ENCODE measurements at regions not wholly inside any gene's neighbourhood (a gene's known extent, or its start where the extent isn't known, plus 50 kb on each side); places are given as distances from the start of the nearest gene placed in this dataset.

DNA sequence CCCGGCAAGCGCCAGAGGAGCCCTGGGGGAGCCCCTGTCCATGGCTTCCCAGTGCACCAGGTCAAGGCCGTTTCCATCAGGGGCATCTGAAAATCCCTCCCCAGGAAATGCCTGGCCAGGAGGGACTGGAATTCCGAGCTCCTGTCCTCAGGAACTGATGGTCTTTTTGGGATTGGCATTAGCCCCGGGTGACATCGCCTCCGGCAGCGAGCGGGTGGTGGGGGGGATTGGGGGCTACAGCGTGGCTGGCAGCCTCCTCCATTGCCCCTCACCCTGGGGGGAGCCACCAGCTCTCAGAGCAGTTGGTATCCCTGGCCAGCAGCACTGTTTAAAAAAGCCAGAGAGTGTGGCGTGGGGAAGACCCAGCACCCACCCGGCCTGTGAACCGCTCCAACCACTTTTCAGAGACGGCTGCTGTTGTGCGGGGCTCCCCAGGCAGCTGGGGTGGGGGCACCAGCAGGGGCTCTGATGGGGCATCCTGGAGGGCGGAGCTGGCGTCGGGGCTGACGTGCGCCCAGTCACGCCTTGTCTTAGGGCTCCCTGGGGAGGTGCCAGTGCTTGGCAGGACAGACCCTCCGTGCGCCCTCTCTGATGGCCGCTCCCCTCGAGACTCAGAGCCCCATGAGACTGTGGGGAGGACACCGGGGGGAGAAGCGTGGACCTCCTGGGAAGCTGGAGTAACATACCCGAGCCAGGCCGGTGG, 62.9 kb upstream of the TTC34 start:
- no peak for ATAC-seq

DNA sequence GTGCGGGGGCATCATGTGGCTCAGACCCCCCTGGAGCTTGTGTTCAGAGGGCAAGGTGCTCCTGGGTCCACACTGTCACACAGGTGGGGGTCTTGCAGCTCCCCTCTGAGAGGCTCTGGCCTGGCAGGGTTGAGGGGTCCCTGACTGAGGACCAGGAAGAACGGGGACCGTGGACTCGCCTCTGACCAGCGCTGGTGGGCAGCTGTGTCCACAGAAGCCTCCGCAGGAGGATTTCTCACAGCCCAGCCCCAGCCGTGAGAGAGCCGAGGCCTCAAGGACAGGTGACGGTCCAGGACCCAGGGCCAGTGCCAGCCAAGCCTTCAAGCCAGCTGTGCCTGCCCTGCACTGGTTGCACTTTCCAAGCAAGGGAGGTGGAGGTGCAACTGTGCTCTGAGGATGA, 63.5 kb upstream of the TTC34 start:
- ATAC-seq, result no peak
- no peak for TF ChIP-seq RARB (CRISPR knock-in tag; IDR thresholded peaks at IDR 0.05)
- TF ChIP-seq PPARA (CRISPR knock-in tag; IDR thresholded peaks at IDR 0.05; ENCODE audit: borderline replicate concordance), result no peak
- TF ChIP-seq TOX (CRISPR knock-in tag; IDR thresholded peaks at IDR 0.05; ENCODE audit: borderline replicate concordance), result no peak
- TF ChIP-seq ZNF565 (CRISPR knock-in tag; conservative IDR thresholded peaks at IDR 0.05; ENCODE audit: low read depth), result no peak
- TF ChIP-seq ZNF8 (CRISPR knock-in tag; IDR thresholded peaks at IDR 0.05), result no peak
- no peak for TF ChIP-seq ESRRG (CRISPR knock-in tag; IDR thresholded peaks at IDR 0.05)
- no peak for TF ChIP-seq GLIS3 (CRISPR knock-in tag; IDR thresholded peaks at IDR 0.05)

More for the DNA sequence above, 62.9 kb upstream of the TTC34 start:
- no peak for TF ChIP-seq ZC3H10 (CRISPR knock-in tag; IDR thresholded peaks at IDR 0.05)
- TF ChIP-seq TCF4 (CRISPR knock-in tag; IDR thresholded peaks at IDR 0.05; ENCODE audit: borderline replicate concordance), result no peak

DNA sequence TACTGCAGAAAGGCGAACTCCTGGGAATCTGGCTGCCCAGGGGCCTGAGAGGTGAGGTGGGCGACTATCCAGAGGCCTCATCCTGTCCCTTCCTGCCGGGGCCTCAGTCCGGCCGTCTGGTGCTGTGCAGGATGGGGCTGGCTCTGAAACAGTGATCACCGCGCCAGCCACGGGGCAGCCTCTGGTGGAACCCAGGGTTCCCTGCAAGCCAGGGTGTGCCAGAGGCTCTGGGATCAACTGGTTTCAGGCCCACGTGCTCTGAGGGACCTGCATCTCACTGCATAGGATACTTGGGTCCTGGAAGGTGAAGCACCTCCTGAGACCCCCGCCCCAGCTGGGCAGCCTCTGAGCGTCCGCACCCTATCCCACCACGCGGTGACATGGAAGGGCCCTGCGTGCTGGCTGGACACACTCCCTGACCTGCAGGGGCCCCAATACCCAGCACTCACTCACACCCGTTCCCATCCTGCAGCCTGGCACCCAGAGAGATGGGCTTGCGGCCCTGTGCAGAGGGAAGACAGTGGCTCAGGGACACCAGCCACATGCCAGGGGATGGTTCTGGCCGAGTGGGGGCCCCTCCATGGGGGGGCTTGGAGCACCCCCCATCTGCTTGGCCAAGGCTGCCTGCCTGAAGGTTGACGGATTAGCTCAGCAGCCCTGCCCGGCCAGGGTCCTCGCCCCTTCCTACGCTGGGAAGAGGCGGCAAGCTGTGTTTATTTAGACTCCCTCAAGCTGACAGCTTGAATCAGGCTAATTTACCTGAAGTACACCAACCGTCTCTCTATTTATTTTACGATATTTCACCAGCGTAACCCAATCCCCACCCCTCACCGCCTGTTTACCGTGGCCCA, 64.3 kb upstream of the TTC34 start:
- ATAC-seq, result no peak
- no peak for TF ChIP-seq ZNF70 (CRISPR knock-in tag; IDR thresholded peaks at IDR 0.05)

DNA sequence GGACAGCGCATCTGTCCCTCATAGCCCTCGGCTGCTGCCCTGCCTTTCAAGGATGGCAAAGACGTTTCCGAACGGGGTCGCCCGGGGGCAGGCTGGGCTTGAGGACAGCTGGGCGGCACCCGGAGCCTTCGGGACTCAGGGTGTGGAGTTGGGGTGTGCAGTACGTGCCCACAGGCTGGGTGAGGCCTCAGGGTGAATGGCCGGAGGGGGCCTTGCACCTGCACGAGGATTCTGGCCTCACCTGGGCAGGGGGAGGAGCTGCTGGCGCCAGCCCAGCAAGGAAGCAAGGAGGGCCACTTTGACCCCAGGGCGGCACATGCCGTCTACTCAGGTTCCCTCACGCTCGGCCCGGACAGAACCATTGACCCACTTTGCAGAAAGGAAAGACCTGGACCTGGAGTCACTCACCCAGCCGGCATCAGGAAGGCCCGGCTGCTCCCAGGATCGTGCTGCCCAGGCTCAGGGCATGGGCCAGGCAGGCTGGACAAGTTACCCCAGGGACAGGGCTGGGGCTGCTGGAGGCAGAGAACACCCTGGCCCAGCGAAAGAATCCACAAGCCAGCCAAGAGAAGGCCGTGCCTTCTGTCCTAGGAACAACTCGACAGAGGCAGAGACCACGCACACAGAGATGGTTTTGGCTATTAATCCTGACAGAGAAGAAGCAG, 65.1 kb upstream of the TTC34 start:
- ATAC-seq, result no peak

DNA sequence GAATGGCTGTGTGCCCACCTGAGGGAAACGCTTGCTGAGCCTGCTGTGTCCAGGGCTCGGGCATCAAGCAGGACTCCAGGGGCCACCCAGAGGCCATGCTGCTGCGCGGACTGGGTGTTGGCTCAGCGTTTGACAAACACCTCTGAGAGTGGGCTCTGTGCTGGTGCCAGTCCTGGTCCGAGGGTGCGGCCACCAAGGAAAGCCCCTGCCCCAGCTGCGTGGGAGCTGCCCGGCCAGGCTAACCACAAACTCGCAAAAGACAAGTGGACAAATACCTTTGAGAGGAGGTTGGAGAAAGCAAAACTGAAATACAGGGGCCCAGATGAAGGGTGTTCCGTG, 65.6 kb upstream of the TTC34 start:
- ATAC-seq, result no peak
- TF ChIP-seq ARNTL (CRISPR knock-in tag; IDR thresholded peaks at IDR 0.05; ENCODE audit: borderline replicate concordance, low read depth), result no peak
- no peak for TF ChIP-seq ESRRG (CRISPR knock-in tag; IDR thresholded peaks at IDR 0.05)

More for the DNA sequence above, 65.1 kb upstream of the TTC34 start:
- TF ChIP-seq, protein P1, sequence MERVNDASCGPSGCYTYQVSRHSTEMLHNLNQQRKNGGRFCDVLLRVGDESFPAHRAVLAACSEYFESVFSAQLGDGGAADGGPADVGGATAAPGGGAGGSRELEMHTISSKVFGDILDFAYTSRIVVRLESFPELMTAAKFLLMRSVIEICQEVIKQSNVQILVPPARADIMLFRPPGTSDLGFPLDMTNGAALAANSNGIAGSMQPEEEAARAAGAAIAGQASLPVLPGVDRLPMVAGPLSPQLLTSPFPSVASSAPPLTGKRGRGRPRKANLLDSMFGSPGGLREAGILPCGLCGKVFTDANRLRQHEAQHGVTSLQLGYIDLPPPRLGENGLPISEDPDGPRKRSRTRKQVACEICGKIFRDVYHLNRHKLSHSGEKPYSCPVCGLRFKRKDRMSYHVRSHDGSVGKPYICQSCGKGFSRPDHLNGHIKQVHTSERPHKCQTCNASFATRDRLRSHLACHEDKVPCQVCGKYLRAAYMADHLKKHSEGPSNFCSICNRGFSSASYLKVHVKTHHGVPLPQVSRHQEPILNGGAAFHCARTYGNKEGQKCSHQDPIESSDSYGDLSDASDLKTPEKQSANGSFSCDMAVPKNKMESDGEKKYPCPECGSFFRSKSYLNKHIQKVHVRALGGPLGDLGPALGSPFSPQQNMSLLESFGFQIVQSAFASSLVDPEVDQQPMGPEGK (CRISPR knock-in tag; IDR thresholded peaks at IDR 0.05; ENCODE audit: borderline replicate concordance), result no peak
- TF ChIP-seq BACH2 (CRISPR knock-in tag; IDR thresholded peaks at IDR 0.05; ENCODE audit: borderline replicate concordance) (no peak), ZNF70 (CRISPR knock-in tag; IDR thresholded peaks at IDR 0.05) (no peak), ZNF565 (CRISPR knock-in tag; conservative IDR thresholded peaks at IDR 0.05; ENCODE audit: low read depth) (no peak), OSR1 (CRISPR knock-in tag; IDR thresholded peaks at IDR 0.05) (no peak), RARB (CRISPR knock-in tag; IDR thresholded peaks at IDR 0.05) (no peak), ZFP30 (CRISPR knock-in tag; IDR thresholded peaks at IDR 0.05) (no peak), GLIS3 (CRISPR knock-in tag; IDR thresholded peaks at IDR 0.05) (no peak), ESRRG (CRISPR knock-in tag; IDR thresholded peaks at IDR 0.05) (no peak)
- TF ChIP-seq, protein P2, sequence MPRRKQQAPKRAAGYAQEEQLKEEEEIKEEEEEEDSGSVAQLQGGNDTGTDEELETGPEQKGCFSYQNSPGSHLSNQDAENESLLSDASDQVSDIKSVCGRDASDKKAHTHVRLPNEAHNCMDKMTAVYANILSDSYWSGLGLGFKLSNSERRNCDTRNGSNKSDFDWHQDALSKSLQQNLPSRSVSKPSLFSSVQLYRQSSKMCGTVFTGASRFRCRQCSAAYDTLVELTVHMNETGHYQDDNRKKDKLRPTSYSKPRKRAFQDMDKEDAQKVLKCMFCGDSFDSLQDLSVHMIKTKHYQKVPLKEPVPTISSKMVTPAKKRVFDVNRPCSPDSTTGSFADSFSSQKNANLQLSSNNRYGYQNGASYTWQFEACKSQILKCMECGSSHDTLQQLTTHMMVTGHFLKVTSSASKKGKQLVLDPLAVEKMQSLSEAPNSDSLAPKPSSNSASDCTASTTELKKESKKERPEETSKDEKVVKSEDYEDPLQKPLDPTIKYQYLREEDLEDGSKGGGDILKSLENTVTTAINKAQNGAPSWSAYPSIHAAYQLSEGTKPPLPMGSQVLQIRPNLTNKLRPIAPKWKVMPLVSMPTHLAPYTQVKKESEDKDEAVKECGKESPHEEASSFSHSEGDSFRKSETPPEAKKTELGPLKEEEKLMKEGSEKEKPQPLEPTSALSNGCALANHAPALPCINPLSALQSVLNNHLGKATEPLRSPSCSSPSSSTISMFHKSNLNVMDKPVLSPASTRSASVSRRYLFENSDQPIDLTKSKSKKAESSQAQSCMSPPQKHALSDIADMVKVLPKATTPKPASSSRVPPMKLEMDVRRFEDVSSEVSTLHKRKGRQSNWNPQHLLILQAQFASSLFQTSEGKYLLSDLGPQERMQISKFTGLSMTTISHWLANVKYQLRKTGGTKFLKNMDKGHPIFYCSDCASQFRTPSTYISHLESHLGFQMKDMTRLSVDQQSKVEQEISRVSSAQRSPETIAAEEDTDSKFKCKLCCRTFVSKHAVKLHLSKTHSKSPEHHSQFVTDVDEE (CRISPR knock-in tag; IDR thresholded peaks at IDR 0.05), result no peak
- TF ChIP-seq, protein P3, sequence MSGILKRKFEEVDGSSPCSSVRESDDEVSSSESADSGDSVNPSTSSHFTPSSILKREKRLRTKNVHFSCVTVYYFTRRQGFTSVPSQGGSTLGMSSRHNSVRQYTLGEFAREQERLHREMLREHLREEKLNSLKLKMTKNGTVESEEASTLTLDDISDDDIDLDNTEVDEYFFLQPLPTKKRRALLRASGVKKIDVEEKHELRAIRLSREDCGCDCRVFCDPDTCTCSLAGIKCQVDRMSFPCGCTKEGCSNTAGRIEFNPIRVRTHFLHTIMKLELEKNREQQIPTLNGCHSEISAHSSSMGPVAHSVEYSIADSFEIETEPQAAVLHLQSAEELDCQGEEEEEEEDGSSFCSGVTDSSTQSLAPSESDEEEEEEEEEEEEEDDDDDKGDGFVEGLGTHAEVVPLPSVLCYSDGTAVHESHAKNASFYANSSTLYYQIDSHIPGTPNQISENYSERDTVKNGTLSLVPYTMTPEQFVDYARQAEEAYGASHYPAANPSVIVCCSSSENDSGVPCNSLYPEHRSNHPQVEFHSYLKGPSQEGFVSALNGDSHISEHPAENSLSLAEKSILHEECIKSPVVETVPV (CRISPR knock-in tag; IDR thresholded peaks at IDR 0.05), result no peak

All from SK-N-SH treated with all-trans-retinoic acid at 6 μM for 48 hours (cell line).